HS-5 (cell line): ENCODE measurements at regions not wholly inside any gene's neighbourhood (a gene's known extent, or its start where the extent isn't known, plus 50 kb on each side); places are given as distances from the start of the nearest gene placed in this dataset.

Experiments used
- DNase-seq: peaks from one replicate; pipeline ENCODE4 v3.0.0-alpha.2; 2012; ENCODE audit warnings: low read depth

- DNase-seq: no peak
These were observed 63.2 kb upstream of the ELN start for GRCh38 chr7:73964786-73965185.

GRCh38 chr7:73966062-73966940 is 61.7 kb upstream of the ELN start:
- DNase-seq: no peak

- DNase-seq: no peak
These were observed 60.8 kb upstream of the ELN start for GRCh38 chr7:73966941-73967831.

- no peak for DNase-seq
These were observed 60.1 kb upstream of the ELN start for GRCh38 chr7:73967832-73968290.

GRCh38 chr7:73968487-73968886 is 59.5 kb upstream of the ELN start:
- no peak for DNase-seq

- no peak for DNase-seq
These were observed 58.0 kb upstream of the ELN start for GRCh38 chr7:73969991-73970390.

- DNase-seq: no peak
These were observed 57.2 kb upstream of the ELN start for GRCh38 chr7:73970801-73971229.

GRCh38 chr7:73971322-73971703 is 56.7 kb upstream of the ELN start:
- no peak for DNase-seq

- DNase-seq: no peak
These were observed 56.1 kb upstream of the ELN start for GRCh38 chr7:73971704-73972341.

GRCh38 chr7:73972614-73973013 is 55.4 kb upstream of the ELN start:
- no peak for DNase-seq

- no peak for DNase-seq
These were observed 54.9 kb upstream of the ELN start for GRCh38 chr7:73973091-73973490.

- DNase-seq: no peak
These were observed 53.6 kb upstream of the ELN start for GRCh38 chr7:73974101-73974947.

- DNase-seq: no peak
These were observed 52.7 kb upstream of the ELN start for GRCh38 chr7:73974948-73975926.

- no peak for DNase-seq
These were observed 51.0 kb upstream of the ELN start for GRCh38 chr7:73976761-73977618.

GRCh38 chr7:73977619-73978618 is 50.1 kb upstream of the ELN start:
- no peak for DNase-seq
